ENCODE measurements at regions not wholly inside any gene's neighbourhood (a gene's known extent, or its start where the extent isn't known, plus 50 kb on each side); places are given as distances from the start of the nearest gene placed in this dataset.
A peak's percentile ranks its signal among the peaks of the same experiment; 100 is the strongest.

DNA sequence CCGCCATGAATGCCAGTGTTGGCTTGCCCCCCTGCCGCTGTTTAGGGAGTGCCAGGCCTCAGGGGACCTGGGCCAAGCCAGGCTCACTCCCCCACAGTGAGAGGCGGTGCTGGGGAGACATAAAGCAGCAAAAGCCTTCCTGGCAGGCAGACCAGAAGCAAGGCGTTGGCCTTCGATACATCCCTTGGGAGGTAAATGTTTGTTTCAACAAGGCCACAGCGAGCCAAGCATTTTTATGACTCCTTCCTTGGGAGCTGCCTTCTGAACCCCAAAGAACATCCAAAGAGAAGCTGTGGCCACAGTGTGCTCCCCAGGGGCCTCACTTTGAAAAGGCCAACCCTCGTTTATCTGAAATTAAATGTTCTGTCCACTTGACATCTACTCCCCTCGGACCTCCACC lies 119.7 kb upstream of the CIBAR2 start:
- TF ChIP-seq, protein P1, sequence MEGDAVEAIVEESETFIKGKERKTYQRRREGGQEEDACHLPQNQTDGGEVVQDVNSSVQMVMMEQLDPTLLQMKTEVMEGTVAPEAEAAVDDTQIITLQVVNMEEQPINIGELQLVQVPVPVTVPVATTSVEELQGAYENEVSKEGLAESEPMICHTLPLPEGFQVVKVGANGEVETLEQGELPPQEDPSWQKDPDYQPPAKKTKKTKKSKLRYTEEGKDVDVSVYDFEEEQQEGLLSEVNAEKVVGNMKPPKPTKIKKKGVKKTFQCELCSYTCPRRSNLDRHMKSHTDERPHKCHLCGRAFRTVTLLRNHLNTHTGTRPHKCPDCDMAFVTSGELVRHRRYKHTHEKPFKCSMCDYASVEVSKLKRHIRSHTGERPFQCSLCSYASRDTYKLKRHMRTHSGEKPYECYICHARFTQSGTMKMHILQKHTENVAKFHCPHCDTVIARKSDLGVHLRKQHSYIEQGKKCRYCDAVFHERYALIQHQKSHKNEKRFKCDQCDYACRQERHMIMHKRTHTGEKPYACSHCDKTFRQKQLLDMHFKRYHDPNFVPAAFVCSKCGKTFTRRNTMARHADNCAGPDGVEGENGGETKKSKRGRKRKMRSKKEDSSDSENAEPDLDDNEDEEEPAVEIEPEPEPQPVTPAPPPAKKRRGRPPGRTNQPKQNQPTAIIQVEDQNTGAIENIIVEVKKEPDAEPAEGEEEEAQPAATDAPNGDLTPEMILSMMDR (IDR thresholded peaks at IDR 0.05): no peak
- DNase-seq: no peak
- peaks cover 81% of the 10 kb centered on the region for H3K4me1 Mint-ChIP-seq
- peaks cover 23% of the 10 kb centered on the region for H3K27me3 Mint-ChIP-seq (ENCODE audit: low read depth, poor library complexity)
- no peak overlapping the region for H3K27ac Mint-ChIP-seq
- no peak overlapping the region for H3K4me3 Mint-ChIP-seq
- H3K9me3 Mint-ChIP-seq: peaks cover 1% of the 10 kb centered on the region
- no peaks in the 10 kb centered on the region for H3K36me3 Mint-ChIP-seq (ENCODE audit: low read depth)

DNA sequence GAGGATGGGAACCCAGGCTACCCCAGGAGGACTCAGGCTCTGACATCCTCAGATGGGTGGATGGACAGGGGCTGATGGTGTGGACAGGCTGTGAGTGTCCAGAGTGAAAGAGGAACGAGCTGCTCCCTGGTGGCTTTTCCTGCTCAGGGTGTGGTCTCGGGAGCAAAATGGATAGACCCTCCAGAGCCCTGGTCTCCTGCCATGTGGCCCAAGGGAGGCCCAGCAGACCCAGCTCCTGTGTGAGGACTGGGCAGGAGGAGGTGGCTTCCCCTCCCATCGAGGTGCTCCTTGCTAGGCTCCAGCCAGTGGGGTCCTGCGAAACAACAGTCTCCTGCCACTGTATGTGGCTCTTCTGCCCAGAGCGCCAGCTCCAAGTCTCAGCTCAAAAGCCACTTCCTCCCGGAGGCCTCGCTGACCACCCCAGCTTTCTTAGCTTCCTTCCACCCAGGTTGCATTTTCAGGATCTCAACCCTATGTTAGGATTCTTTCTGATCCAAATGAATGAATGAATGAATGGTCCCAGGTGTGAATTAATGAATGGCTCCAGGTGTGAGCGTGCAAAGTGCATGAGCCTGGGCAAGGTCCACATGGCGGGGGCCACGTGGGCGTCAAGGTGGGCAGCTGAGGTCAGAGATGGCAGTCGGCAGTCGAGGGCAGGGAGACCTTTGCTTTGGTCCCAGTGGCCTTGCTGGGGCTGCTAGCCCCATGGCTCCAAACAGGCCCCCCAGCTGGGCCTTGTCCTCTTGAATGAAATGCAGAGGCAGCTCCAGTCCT lies 120.3 kb upstream of the CIBAR2 start:
- no peak for DNase-seq
- H3K4me1 Mint-ChIP-seq: peaks cover 81% of the 10 kb centered on the region
- H3K4me3 Mint-ChIP-seq: no peak overlapping the region
- H3K27ac Mint-ChIP-seq: no peak overlapping the region
- H3K9me3 Mint-ChIP-seq: no peaks in the 10 kb centered on the region
- H3K27me3 Mint-ChIP-seq (ENCODE audit: low read depth, poor library complexity): peaks cover 20% of the 10 kb centered on the region
- TF ChIP-seq, protein P1 (IDR thresholded peaks at IDR 0.05): no peak
- no peaks in the 10 kb centered on the region for H3K36me3 Mint-ChIP-seq (ENCODE audit: low read depth)

DNA sequence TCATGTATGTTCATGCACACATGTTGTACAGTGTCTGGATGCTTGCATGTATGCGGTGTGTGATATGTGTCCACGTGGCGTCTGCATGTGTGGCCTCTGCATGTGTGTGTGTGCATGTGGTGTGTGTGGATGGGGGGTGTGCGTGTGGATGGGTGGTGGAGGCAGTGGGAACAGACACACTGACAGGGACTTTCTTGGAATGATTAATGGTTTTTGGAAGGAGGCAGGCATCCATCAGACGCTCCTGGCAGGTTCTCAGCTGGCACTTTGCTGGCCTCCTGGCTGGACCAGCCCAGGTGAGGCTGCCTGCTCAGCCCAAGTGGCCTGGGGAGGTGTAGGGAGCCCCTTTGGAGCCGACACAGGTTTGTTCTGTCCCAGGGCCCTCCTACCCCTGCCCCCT lies 121.2 kb upstream of the CIBAR2 start:
- peaks cover 18% of the 10 kb centered on the region for H3K27me3 Mint-ChIP-seq (ENCODE audit: low read depth, poor library complexity)
- H3K4me3 Mint-ChIP-seq: no peak overlapping the region
- no peak overlapping the region for H3K27ac Mint-ChIP-seq
- H3K9me3 Mint-ChIP-seq: no peaks in the 10 kb centered on the region
- no peak for DNase-seq
- peaks cover 80% of the 10 kb centered on the region for H3K4me1 Mint-ChIP-seq
- TF ChIP-seq, protein P1 (IDR thresholded peaks at IDR 0.05): no peak
- H3K36me3 Mint-ChIP-seq (ENCODE audit: low read depth): no peaks in the 10 kb centered on the region

DNA sequence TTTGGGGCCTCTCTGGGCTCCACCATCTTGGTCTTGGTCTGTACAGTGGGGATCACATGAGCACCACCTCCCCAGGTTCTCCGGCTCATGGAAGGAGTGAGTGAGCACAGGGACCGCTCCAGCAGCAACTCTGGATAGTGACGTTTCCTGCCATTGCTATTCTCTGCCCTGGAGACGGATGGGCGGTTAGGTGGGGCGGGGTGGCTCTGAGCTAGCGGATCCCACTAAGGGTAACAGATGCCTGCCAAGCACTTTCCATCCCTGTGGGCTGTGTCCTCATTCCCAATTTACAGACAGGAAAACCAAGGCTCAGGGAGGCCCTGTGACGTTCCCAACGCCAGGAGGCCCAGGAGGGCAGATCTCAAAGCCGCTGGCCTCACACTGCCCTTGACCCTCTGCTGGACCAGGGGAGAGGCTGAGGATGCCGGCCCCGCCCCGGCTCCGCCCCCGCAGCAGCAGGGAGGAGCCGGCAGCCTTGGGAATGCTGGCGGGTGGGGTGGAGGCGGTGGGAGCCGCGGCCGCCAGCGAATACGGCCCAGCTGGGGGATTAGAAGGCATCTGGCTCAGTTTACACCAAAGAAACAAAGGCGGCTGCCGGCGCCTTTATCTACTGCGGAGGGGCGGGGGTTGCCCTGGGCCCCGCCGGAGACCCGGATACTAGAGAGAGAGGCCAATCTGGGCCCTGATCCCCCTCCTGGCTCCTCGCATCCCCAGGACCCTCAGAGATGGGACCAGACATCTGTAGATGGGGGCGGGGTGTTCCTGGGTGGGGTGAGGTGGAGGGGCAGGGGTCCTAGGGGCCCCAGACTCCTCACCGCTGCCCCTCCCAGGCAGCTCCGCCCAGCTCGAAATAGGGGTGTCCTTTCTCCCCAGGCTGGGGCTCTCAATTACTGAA lies 122.3 kb upstream of the CIBAR2 start:
- H3K36me3 Mint-ChIP-seq (ENCODE audit: low read depth): no peaks in the 10 kb centered on the region
- H3K27me3 Mint-ChIP-seq (ENCODE audit: low read depth, poor library complexity): peaks cover 18% of the 10 kb centered on the region
- H3K9me3 Mint-ChIP-seq: no peaks in the 10 kb centered on the region
- DNase-seq: peak; percentile 87
- H3K4me1 Mint-ChIP-seq: peaks cover 72% of the 10 kb centered on the region
- peak overlapping the region; percentile 48 for H3K4me3 Mint-ChIP-seq
- H3K27ac Mint-ChIP-seq: peak overlapping the region; percentile 42
- TF ChIP-seq, protein P1 (IDR thresholded peaks at IDR 0.05): no peak

DNA sequence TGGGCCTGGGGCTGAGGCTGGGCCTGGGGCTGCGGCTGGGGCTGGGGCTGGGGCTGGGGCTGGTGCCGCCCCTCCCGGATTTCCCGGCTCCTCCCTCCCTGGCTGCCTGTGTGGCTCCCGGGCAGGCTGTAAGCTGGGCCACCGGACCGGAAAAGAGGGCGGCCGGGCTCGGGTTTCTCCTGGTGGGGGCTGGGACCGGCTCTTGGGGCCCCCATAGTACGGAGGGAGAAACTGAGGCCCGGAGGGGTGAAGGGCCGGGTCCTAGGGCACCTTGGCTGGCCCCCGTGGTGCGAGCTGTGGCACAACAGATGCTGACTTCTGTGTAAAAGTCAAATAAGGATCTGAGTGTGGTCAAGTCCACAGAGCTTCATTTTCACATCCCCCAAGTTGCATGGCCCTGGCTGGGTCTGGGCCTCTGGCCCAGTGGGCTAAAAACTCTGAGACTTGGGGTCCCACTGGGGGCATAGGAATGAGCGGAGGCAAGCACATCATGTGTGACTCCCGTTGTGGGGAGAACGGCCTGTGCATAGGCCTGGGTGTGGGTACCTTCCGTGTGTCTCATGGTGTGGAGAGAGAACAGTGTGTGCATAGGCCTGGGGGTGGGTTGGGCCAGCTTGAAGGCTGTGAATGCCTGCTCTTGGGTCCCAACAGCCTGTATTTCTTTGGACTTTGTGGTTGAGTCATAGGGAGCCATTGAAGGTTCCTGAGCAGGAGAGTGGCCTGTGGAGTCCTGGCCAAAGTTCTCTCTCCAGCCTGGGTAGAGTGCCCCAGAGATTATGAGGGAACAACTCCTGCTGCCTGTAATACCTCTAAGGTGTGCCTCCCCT lies 123.9 kb upstream of the CIBAR2 start:
- Mint-ChIP-seq H3K27me3 (ENCODE audit: low read depth, poor library complexity) (peaks cover 13% of the 10 kb centered on the region), H3K4me3 (peak overlapping the region; percentile 38), H3K36me3 (ENCODE audit: low read depth) (no peaks in the 10 kb centered on the region), H3K4me1 (peaks cover 70% of the 10 kb centered on the region), H3K27ac (no peak overlapping the region), H3K9me3 (no peaks in the 10 kb centered on the region)
- TF ChIP-seq, protein P1 (IDR thresholded peaks at IDR 0.05): no peak
- DNase-seq: no peak

All from nephron progenitor cell (in vitro differentiated cells).